ENCODE measurements at regions not wholly inside any gene's neighbourhood (a gene's known extent, or its start where the extent isn't known, plus 50 kb on each side); places are given as distances from the start of the nearest gene placed in this dataset.
"Not testable (repeated sequence)": the region's sequence is repeated elsewhere in the genome, so short reads cannot be mapped to it uniquely, and the experiment has no call there.

- TF ChIP-seq CTCF (conservative IDR thresholded peaks at IDR 0.05; ENCODE audit: low read length), result no peak
- no peak for DNase-seq (ENCODE audit: low read depth)
- no peak overlapping the region for H3K4me3 ChIP-seq (ENCODE audit: low read length)
These were observed 779.9 kb upstream of the TMEM132C start for GRCh38 chr12:127487031-127487430.

- TF ChIP-seq CTCF (conservative IDR thresholded peaks at IDR 0.05; ENCODE audit: low read length), result no peak
- no peak overlapping the region for H3K4me3 ChIP-seq (ENCODE audit: low read length)
- no peak for DNase-seq (ENCODE audit: low read depth)
These were observed 777.9 kb upstream of the TMEM132C start for GRCh38 chr12:127489061-127489460.

- no peak overlapping the region for H3K4me3 ChIP-seq (ENCODE audit: low read length)
- no peak for TF ChIP-seq CTCF (conservative IDR thresholded peaks at IDR 0.05; ENCODE audit: low read length)
- DNase-seq (ENCODE audit: low read depth), result no peak
These were observed 771.7 kb upstream of the TMEM132C start for GRCh38 chr12:127494961-127495915.

GRCh38 chr12:127496255-127496654, 770.7 kb upstream of the TMEM132C start:
- DNase-seq (ENCODE audit: low read depth), result no peak
- no peak for TF ChIP-seq CTCF (conservative IDR thresholded peaks at IDR 0.05; ENCODE audit: low read length)
- no peak overlapping the region for H3K4me3 ChIP-seq (ENCODE audit: low read length)

- DNase-seq (ENCODE audit: low read depth), result no peak
- TF ChIP-seq CTCF (conservative IDR thresholded peaks at IDR 0.05; ENCODE audit: low read length), result no peak
- no peak overlapping the region for H3K4me3 ChIP-seq (ENCODE audit: low read length)
These were observed 766.4 kb upstream of the TMEM132C start for GRCh38 chr12:127500512-127501035.

GRCh38 chr12:127501916-127502315, 765.1 kb upstream of the TMEM132C start:
- no peak for TF ChIP-seq CTCF (conservative IDR thresholded peaks at IDR 0.05; ENCODE audit: low read length)
- no peak for DNase-seq (ENCODE audit: low read depth)
- no peak overlapping the region for H3K4me3 ChIP-seq (ENCODE audit: low read length)

- H3K4me3 ChIP-seq (ENCODE audit: low read length), result no peak overlapping the region
These were observed 763.7 kb upstream of the TMEM132C start for GRCh38 chr12:127503246-127503645.

GRCh38 chr12:127503996-127504395, 763.0 kb upstream of the TMEM132C start:
- not testable (repeated sequence) for DNase-seq (ENCODE audit: low read depth); H3K4me3 ChIP-seq (ENCODE audit: low read length)

More at GRCh38 chr12:127503246-127503645, 763.7 kb upstream of the TMEM132C start:
- no peak for TF ChIP-seq CTCF (conservative IDR thresholded peaks at IDR 0.05; ENCODE audit: low read length)
- DNase-seq (ENCODE audit: low read depth), result no peak

Data from AG10803 (cell line).